B cell (primary cell): ENCODE measurements at regions not wholly inside any gene's neighbourhood (a gene's known extent, or its start where the extent isn't known, plus 50 kb on each side); places are given as distances from the start of the nearest gene placed in this dataset.

Source experiments
- ATAC-seq: fragments of 200-7000 bp; cut with Tn5 transposase; one replicate; pipeline ENCODE4 v1.10.0; 2021; ENCODE audit warnings: low read depth, mild to moderate bottlenecking, moderate number of reproducible peaks, moderate library complexity
- CTCF ChIA-PET: fragments of 350-600 bp; sonication (Branson Sonifier 250); formaldehyde crosslinking; loops from one replicate; lab custom pipeline; 2021; ENCODE audit warnings: antibody characterized with exemption, inconsistent platforms; lab: Charles Lee
- POLR2A ChIA-PET: fragments of 350-600 bp; sonication (Branson Sonifier 250); formaldehyde crosslinking; loops from one replicate; lab custom pipeline; 2021; ENCODE audit warnings: antibody characterized with exemption; lab: Charles Lee
- DNase-seq: peaks from one replicate; pipeline ENCODE4 v3.0.0; 2013
- H2AFZ ChIP-seq: 2 replicates; pipeline ENCODE4 v1.6.1; 2012; ENCODE audit warnings: mild to moderate bottlenecking, low read depth, low read length; ENCODE audit not compliant: insufficient read depth, poor library complexity, severe bottlenecking
- H3K27ac ChIP-seq, 2 donors: 1 replicate in 1 of 2; 2 replicates in 1 of 2; pipeline ENCODE4 v1.5.1; 2012 to 2013; ENCODE audit warnings: low read length in 2 of 2, mild to moderate bottlenecking in 2 of 2, moderate library complexity in 1 of 2
- H3K27me3 ChIP-seq, 4 experiments: fragments of 200-600 bp in 1 of 4; sonication (generic) in 1 of 4; replicated peaks in 1 of 4; 1 replicate in 2 of 4; 2 replicates in 2 of 4; pipeline versions ENCODE4 v1.6.1 to v1.7.0; 2013 to 2016; ENCODE audit warnings: low read length in 3 of 4, mild to moderate bottlenecking in 2 of 4, mixed read lengths in 1 of 4, moderate library complexity in 1 of 4; ENCODE audit not compliant: insufficient read depth in 4 of 4, control insufficient read depth in 3 of 4; ENCODE audit errors: control extremely low read depth in 1 of 4
- H3K36me3 ChIP-seq, 2 experiments: replicated peaks in 1 of 2; 1 replicate in 1 of 2; 2 replicates in 1 of 2; pipeline versions ENCODE4 v1.6.1 to v1.7.1; 2013; ENCODE audit warnings: low read length in 1 of 2; ENCODE audit not compliant: insufficient read depth in 2 of 2, control insufficient read depth in 1 of 2; ENCODE audit errors: control extremely low read depth in 1 of 2, extremely low read depth in 1 of 2
- H3K4me1 ChIP-seq, 2 donors: fragments of 200-600 bp in 1 of 2; sonication (generic) in 1 of 2; 1 replicate in 1 of 2; 2 replicates in 1 of 2; pipeline versions ENCODE4 v1.5.1 to v1.6.1; 2013 to 2017; ENCODE audit warnings: low read length in 2 of 2; ENCODE audit not compliant: control insufficient read depth in 2 of 2, insufficient read depth in 2 of 2
- H3K4me2 ChIP-seq: replicated peaks from 2 replicates; pipeline ENCODE3; 2012; ENCODE audit warnings: mild to moderate bottlenecking, low read depth, low read length; ENCODE audit not compliant: poor library complexity, severe bottlenecking
- H3K4me3 ChIP-seq, 5 experiments: fragments of 200-600 bp in 1 of 5; sonication (generic) in 1 of 5; 1 replicate in 3 of 5; 2 replicates in 2 of 5; pipeline versions ENCODE4 v1.5.1 to v1.7.0; 2011 to 2016; ENCODE audit warnings: low read length in 4 of 5, mild to moderate bottlenecking in 4 of 5, low read depth in 2 of 5, control low read depth in 1 of 5, moderate library complexity in 1 of 5; ENCODE audit not compliant: insufficient read depth in 1 of 5; ENCODE audit errors: control extremely low read depth in 1 of 5, extremely low read depth in 1 of 5
- H3K79me2 ChIP-seq: fragments of 200-600 bp; sonication (generic); one replicate; pipeline ENCODE4 v1.6.0; 2016; ENCODE audit warnings: low read length; ENCODE audit not compliant: control insufficient read depth, insufficient read depth
- H3K9ac ChIP-seq: fragments of 200-600 bp; sonication (generic); 2 replicates; pipeline ENCODE4 v1.6.1; 2017; ENCODE audit warnings: mild to moderate bottlenecking, low read length, moderate library complexity
- H3K9me3 ChIP-seq, 3 donors: one replicate each; pipeline versions ENCODE4 v1.6.1 to v1.7.1; 2013; ENCODE audit warnings: low read length in 2 of 3; ENCODE audit not compliant: control insufficient read depth in 2 of 3, insufficient read depth in 1 of 3; ENCODE audit errors: control extremely low read depth in 1 of 3
- H4K20me1 ChIP-seq: 2 replicates; pipeline ENCODE4 v1.6.0; 2012; ENCODE audit warnings: mild to moderate bottlenecking, low read length; ENCODE audit not compliant: insufficient read depth, control insufficient read depth, poor library complexity, severe bottlenecking
- H3K27ac Mint-ChIP-seq: one replicate; pipeline ENCODE4 v1.8.0; 2021; ENCODE audit warnings: mixed read lengths
- H3K27me3 Mint-ChIP-seq: one replicate; pipeline ENCODE4 v1.8.0; 2021; ENCODE audit warnings: mixed read lengths
- H3K4me1 Mint-ChIP-seq: one replicate; pipeline ENCODE4 v1.8.0; 2021; ENCODE audit warnings: mixed read lengths
- H3K4me3 Mint-ChIP-seq: one replicate; pipeline ENCODE4 v1.8.0; 2021; ENCODE audit warnings: mixed read lengths
- H3K9me3 Mint-ChIP-seq: one replicate; pipeline ENCODE4 v1.8.0; 2022; ENCODE audit warnings: mixed read lengths; ENCODE audit not compliant: insufficient read depth
- CTCF ChIP-seq: fragments of 200-600 bp; IDR thresholded peaks from one replicate; pipeline ENCODE4 v1.8.0; 2022; ENCODE audit warnings: antibody characterized with exemption, mild to moderate bottlenecking
- EZH2 ChIP-seq: IDR thresholded peaks from 2 replicates; pipeline ENCODE4 v1.6.1; 2012; ENCODE audit warnings: borderline replicate concordance, low read depth, mild to moderate bottlenecking, moderate library complexity, low read length; ENCODE audit not compliant: insufficient read depth, poor library complexity, severe bottlenecking
- WGBS: methylation state at CpG from one replicate; pipeline ENCODE4 v1.1.5; 2013; ENCODE audit warnings: missing lambda C conversion rate; ENCODE audit not compliant: insufficient coverage; 5-methylcytosine and 5-hydroxymethylcytosine counted together
- intact Hi-C: fragments of 100-400 bp; cut with micrococcal nuclease; formaldehyde crosslinking; loops from one replicate; pipeline ENCODE4 v1.10.0; 2022

GRCh38 chr1:170789063-170789462 lies 125.1 kb downstream of the PRRX1 start:
- no peak for ATAC-seq
- no CpG with 5 or more reads among the region's 2 CpGs for WGBS
- ChIA-PET POLR2A (no interaction called here), CTCF (no interaction called here)
- no peaks in the 10 kb centered on the region for H3K4me1 ChIP-seq
- H3K9ac ChIP-seq: no peak overlapping the region
- no peaks in the 10 kb centered on the region for H3K27me3 ChIP-seq
- H3K9me3 ChIP-seq: no peaks in the 10 kb centered on the region
- no peak overlapping the region for H3K27ac ChIP-seq
- no peak overlapping the region for H3K4me3 ChIP-seq
- H3K79me2 ChIP-seq: no peaks in the 10 kb centered on the region
- no peak overlapping the region for H2AFZ ChIP-seq
- H3K4me3 Mint-ChIP-seq: no peak overlapping the region
- no peaks in the 10 kb centered on the region for H3K36me3 ChIP-seq
- H3K4me1 Mint-ChIP-seq: no peaks in the 10 kb centered on the region
- TF ChIP-seq EZH2 (no peak), CTCF (no peak)
- H3K27ac Mint-ChIP-seq: no peak overlapping the region
- no peak for DNase-seq
- H3K9me3 Mint-ChIP-seq: no peaks in the 10 kb centered on the region
- no peaks in the 10 kb centered on the region for H4K20me1 ChIP-seq
- H3K4me2 ChIP-seq: no peak overlapping the region
- intact Hi-C loops: no loop called here
- no peaks in the 10 kb centered on the region for H3K27me3 Mint-ChIP-seq

- Histone ChIP-seq H3K27me3 (no peaks in the 10 kb centered on the region), H3K9ac (no peak overlapping the region), H3K9me3 (no peaks in the 10 kb centered on the region), H3K4me3 (no peak overlapping the region), H3K4me2 (no peak overlapping the region), H3K4me1 (no peaks in the 10 kb centered on the region), H3K36me3 (no peaks in the 10 kb centered on the region), H4K20me1 (no peaks in the 10 kb centered on the region), H3K27ac (no peak overlapping the region), H3K79me2 (no peaks in the 10 kb centered on the region), H2AFZ (no peak overlapping the region)
- Mint-ChIP-seq H3K27ac (no peak overlapping the region), H3K4me3 (no peak overlapping the region), H3K9me3 (no peaks in the 10 kb centered on the region), H3K27me3 (no peaks in the 10 kb centered on the region), H3K4me1 (no peaks in the 10 kb centered on the region)
- DNase-seq: no peak
- ChIA-PET CTCF (no interaction called here), POLR2A (no interaction called here)
- WGBS: no CpG with 5 or more reads among the region's 2 CpGs
- TF ChIP-seq CTCF (no peak), EZH2 (no peak)
- ATAC-seq: no peak
- intact Hi-C loops: no loop called here
Measured at GRCh38 chr1:170790175-170790574, 126.2 kb downstream of the PRRX1 start.
